NCI-H2081 (cell line): ENCODE measurements at regions not wholly inside any gene's neighbourhood (a gene's known extent, or its start where the extent isn't known, plus 50 kb on each side); places are given as distances from the start of the nearest gene placed in this dataset.

ENCODE experiments used
- DNase-seq, 2 experiments: peaks; one replicate each; lab custom pipeline; 2025; lab: John Stamatoyannopoulos, UW

DNA sequence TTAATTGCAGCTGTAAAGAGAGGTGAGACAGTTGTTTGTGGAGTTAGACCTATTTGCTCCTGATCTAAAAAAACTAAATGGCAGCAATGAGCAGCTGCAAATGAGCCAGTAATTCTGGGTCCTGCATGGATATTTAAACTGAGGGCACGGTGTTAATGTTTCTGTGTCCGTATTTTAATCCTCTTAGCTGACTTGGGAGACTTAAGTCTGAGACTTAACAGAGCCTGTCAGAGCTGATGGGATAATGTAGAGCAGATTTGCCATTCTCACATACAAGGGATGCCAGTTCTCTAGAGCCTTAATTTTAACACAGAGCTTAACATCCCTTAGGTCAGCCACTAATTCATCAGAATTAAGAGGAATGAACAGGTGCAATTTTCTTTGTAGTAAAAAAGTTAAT, 178.6 kb upstream of the PDE3A start:
- DNase-seq: no peak

GRCh38 chr12:20194171-20194570, 174.2 kb upstream of the PDE3A start:
- DNase-seq: no peak

GRCh38 chr12:20196767-20197166, 171.6 kb upstream of the PDE3A start:
- no peak for DNase-seq

DNA sequence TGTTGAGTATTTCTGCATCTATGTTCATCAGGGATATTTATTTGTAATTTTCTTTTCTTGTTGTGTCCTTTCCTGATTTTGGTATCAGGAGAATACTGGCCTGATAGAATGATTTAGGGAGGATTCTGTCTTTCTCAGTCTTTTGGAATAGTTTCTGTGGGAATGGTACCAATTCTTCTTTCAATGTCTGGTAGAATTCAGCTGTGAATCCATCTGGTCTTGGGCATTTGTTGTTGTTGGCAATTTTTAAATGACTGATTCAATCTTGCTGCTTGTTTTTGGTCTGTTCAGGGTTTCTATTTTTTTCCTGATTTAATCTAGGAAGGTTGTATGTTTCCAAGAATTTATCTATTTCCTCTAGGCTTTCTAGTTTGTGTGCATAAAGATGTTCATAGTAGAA, 170.9 kb upstream of the PDE3A start:
- no peak for DNase-seq

DNA sequence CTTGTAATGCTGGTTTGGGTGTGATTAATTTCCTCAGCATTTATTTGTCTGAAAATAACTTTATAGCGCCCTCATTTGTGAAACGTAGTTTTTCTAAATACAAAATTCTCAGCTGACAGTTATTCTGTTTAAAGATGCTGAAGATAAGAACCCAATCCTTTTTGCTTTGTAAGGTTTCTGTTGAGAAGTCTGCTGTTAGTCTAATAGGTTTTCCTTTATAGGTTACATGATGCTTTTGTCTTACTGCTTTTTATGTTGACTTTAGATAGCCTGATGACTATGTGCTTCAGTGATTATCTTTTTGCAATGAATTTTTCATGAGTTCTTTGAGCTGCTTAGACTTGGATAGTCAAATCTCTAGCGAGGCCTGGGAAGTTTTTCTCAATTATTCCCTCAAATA, 168.6 kb upstream of the PDE3A start:
- DNase-seq: no peak

GRCh38 chr12:20201733-20202132, 166.6 kb upstream of the PDE3A start:
- DNase-seq: no peak

DNA sequence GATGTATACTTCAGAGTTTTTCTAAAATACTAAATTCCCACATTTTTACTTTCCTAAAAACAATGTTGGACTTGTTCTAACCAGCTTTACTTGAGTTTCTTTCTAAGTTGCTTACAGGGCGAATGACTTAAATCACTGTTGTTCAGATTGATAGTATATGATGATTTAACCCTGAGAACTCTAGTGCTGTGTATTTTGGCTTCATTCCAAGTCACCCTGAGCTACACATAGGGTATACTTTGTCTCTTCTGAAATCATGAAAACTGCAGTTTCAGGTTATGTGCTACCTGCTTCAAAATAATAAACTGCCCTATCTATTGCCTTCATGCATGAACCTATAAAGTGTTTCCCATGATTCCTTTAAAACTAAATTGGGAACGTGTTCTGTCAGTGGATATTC, 162.5 kb upstream of the PDE3A start:
- no peak for DNase-seq

- DNase-seq: no peak
Measured at GRCh38 chr12:20206410-20206809, 161.9 kb upstream of the PDE3A start.

DNA sequence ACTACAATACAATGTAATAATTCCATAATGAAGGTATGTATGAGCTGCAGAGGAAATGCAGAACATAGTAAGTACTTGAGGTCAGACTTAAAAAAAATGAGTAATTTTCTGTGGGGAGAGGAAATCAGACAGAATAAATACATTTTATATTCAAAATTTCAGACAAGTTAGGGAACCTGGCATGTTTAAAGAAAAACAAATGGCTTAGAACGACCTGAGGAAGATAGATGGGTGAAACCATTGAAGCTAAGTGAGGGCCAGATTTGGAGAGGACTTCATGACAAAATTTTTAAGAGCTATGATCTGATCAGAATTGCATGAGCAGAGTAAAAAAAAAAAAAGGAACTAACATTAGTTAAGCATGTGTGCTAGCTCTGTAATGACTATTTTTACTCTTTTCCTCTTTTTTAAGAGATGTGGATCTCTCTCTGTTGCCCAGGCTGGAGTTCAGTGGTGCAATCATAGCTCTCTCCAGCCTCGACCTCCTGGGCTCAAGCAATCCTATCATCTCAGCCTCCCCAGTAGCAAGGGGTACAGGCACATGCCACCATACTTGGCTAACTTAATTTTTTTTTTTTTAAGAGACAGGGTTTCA, 157.6 kb upstream of the PDE3A start:
- DNase-seq: no peak

DNA sequence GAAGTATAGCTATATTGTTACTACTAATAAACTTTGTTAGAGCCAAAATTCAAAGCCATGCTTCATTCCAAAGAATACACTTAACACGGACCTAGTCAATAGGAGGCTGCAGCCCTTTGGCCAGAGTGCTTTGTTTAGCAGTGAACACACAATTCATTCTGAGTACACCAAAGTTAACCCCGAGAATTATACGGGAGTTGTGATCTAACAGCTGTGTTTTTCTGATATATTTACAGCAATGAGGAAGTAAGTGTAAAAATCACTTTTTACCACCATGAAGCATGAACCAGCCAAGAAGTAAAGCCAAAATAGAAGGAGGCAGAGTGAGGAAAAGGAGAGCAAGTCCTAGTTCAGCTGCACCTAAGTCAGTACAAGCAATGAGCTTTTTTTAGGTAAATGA, 156.8 kb upstream of the PDE3A start:
- DNase-seq: no peak

- DNase-seq: no peak
Measured at GRCh38 chr12:20211981-20212421, 156.3 kb upstream of the PDE3A start.

GRCh38 chr12:20212658-20213555, 155.4 kb upstream of the PDE3A start:
- DNase-seq: peak; percentile 54 to 68

GRCh38 chr12:20213723-20214625, 154.4 kb upstream of the PDE3A start:
- peak in 1 of 2 experiments; percentile 23 for DNase-seq

DNA sequence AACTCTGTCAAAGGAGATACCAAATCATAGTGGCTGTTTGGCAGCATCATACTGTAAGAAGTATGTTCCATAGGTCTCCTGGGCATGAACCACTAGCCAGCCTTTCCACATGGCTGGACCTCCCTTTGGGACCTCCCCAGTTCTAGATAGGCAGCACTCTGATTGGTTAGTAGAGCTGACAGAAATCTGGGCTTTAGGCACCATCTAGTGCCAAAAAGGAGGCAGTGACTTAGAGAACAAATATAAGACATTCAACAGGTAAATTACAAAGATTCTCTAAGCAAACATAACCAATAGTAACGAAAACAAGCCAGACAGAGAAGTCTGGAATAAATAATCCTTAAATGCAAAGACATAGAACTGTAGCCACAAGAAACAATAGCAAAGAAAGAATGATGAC, 148.0 kb upstream of the PDE3A start:
- peak in 1 of 2 experiments; percentile 39 for DNase-seq

GRCh38 chr12:20232931-20233675, 135.2 kb upstream of the PDE3A start:
- no peak for DNase-seq

DNA sequence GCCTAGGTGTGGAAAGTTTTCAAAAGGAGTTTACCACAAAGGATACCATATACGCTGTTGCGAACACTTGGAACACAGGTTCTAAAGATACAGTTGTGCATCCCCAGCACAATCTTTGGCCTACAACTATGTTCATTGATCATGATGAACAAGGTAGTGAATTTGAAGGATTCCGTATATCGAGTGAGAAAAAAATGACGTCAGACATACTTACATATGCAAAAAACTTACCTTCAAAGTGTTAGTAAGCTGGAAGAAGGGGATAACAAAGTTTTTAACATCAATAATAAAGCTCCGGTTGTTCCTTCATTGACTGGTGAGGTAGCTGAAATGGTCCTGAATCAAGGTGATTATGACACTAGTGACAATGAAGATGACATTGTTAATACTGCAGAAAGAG, 133.9 kb upstream of the PDE3A start:
- no peak for DNase-seq

- no peak for DNase-seq
Measured at GRCh38 chr12:20237091-20237490, 131.2 kb upstream of the PDE3A start.

- no peak for DNase-seq
Measured at GRCh38 chr12:20245491-20245890, 122.8 kb upstream of the PDE3A start.

DNA sequence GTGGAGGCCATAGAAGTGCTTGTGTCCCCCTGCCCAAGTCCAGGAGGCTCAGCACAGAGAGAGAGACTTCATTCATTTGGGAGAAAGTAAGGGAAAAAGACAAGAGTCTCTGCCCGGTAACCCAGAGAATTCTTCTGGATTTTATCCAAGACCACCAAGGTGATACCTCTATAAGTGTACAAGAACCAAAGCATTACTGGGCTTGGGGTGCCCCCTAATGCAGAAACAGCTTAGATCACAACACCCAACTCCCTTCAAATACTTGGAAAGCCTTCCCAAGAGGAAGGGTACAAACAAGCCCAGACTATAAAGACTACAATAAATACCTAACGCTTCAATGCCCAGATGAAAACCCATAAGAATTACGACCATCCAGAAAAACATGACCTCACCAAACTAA, 119.7 kb upstream of the PDE3A start:
- no peak for DNase-seq

- no peak for DNase-seq
Measured at GRCh38 chr12:20250761-20251160, 117.6 kb upstream of the PDE3A start.

DNA sequence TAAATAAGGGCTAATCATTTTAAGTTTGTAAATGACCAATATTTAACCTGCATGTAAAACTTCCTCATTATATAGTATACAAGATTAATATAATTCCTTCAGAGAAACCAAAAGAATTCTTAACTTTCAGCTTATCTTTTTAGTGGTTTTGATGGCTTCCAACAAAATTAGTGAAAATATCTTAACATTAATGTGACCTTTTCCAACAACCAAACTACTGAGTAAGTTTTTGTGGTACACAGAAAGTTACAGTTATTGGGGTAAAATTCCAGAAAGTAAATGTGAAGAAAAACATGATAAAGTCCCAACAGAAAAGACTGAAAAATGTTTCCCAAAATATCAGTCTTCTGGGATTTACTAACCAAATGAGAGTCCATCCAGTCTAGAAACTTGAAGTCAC, 111.0 kb upstream of the PDE3A start:
- DNase-seq: no peak

DNA sequence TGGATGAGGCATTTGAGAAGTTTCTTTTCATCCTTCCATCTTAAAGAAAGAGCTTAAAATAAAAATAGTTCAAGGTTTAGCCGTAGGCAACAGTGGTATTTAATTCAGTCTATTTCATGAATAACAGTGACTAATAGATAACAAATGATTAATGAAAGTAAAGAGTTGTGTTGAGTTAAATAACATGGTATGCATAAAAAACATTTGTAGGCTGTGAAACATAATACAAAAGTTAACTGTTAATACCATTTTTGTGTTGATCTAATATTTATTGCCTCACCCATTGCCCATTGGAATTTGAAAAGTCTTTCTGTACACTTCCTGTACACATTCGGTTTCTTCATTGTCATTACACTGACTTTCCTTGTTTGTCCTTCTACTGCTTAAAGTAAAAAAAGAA, 108.6 kb upstream of the PDE3A start:
- DNase-seq: no peak
